Kidney (tissue), 13 donors: ENCODE measurements at regions not wholly inside any gene's neighbourhood (a gene's known extent, or its start where the extent isn't known, plus 50 kb on each side); places are given as distances from the start of the nearest gene placed in this dataset.

Experiments
- DNase-seq, 5 donors: peaks; one replicate each; pipeline ENCODE4 v3.0.0-alpha.2; 2013 to 2020
- FAIRE-seq: peaks from 2 replicates; lab custom pipeline; 2012; peaks lifted over from hg19 to GRCh38; lab: Jason Lieb, UNC
- H3K27ac ChIP-seq, 2 donors: one replicate each; pipeline ENCODE4 v1.7.0; 2013; ENCODE audit warnings: low read depth in 2 of 2, low read length in 2 of 2, inconsistent platforms in 1 of 2
- H3K27me3 ChIP-seq: one replicate; pipeline ENCODE4 v1.7.1; 2013; ENCODE audit warnings: low read length, inconsistent platforms; ENCODE audit not compliant: control insufficient read depth, insufficient read depth
- H3K36me3 ChIP-seq, 3 donors: one replicate each; pipeline versions ENCODE4 v1.7.0 to v1.7.1; 2013; ENCODE audit warnings: low read length in 3 of 3, control low read depth in 1 of 3, inconsistent platforms in 1 of 3; ENCODE audit not compliant: insufficient read depth in 3 of 3, control insufficient read depth in 2 of 3
- H3K4me1 ChIP-seq, 3 donors: one replicate each; pipeline versions ENCODE4 v1.7.0 to v1.7.1; 2013; ENCODE audit warnings: low read length in 3 of 3, inconsistent platforms in 1 of 3, low read depth in 1 of 3; ENCODE audit not compliant: control insufficient read depth in 2 of 3, insufficient read depth in 2 of 3
- H3K4me3 ChIP-seq, 3 donors: one replicate each; pipeline versions ENCODE4 v1.7.0 to v1.8.1; 2013; ENCODE audit warnings: low read length in 3 of 3, control low read depth in 1 of 3, inconsistent platforms in 1 of 3
- H3K9ac ChIP-seq, 3 donors: one replicate each; pipeline versions ENCODE4 v1.7.0 to v1.7.1; 2013; ENCODE audit warnings: low read length in 3 of 3, control low read depth in 1 of 3, inconsistent platforms in 1 of 3
- H3K9me3 ChIP-seq, 3 donors: one replicate each; pipeline versions ENCODE4 v1.7.0 to v1.7.1; 2013; ENCODE audit warnings: low read length in 3 of 3, control low read depth in 1 of 3, inconsistent platforms in 1 of 3; ENCODE audit not compliant: control insufficient read depth in 2 of 3, insufficient read depth in 1 of 3
- CTCF ChIP-seq: IDR thresholded peaks from 3 replicates; pipeline ENCODE4 v1.5.1; 2012; ENCODE audit warnings: mild to moderate bottlenecking, moderate library complexity, borderline replicate concordance; ENCODE audit not compliant: insufficient read depth; ENCODE audit errors: extremely low read depth
- intact Hi-C: fragments of 100-400 bp; cut with DNase I; formaldehyde crosslinking; loops from one replicate; pipeline ENCODE4 v1.11.1; 2022
- donor health status: control.
- donor health status: control.
- donor health status: control.
- donor health status: control.
- donor health status: control.
- donor health status: DM: yes; HTN: yes; CAD: no.
- donor health status: Normal renal cell carcinoma (clear cell type).

GRCh38 chr11:19526119-19526518 is 186.5 kb upstream of the NAV2 start:
- no peak for FAIRE-seq
- no peak for TF ChIP-seq CTCF

GRCh38 chr11:19525714-19526113 is 186.9 kb upstream of the NAV2 start:
- H3K4me3 ChIP-seq: no peak overlapping the region
- no peak overlapping the region for H3K9ac ChIP-seq
- no peak overlapping the region for H3K27ac ChIP-seq
- peaks cover 0 to 4% (median 0%) of the 10 kb centered on the region in 3 donors for H3K4me1 ChIP-seq
- no peaks in the 10 kb centered on the region for H3K36me3 ChIP-seq
- intact Hi-C loops: no loop called here
- FAIRE-seq (no peak), DNase-seq (no peak)
- no peaks in the 10 kb centered on the region for H3K9me3 ChIP-seq
- no peak for TF ChIP-seq CTCF
- H3K27me3 ChIP-seq: no peaks in the 10 kb centered on the region

More at GRCh38 chr11:19526119-19526518, 186.5 kb upstream of the NAV2 start:
- Histone ChIP-seq H3K4me1 (peaks cover 0 to 4% (median 0%) of the 10 kb centered on the region in 3 donors), H3K4me3 (no peak overlapping the region), H3K9me3 (no peaks in the 10 kb centered on the region), H3K36me3 (no peaks in the 10 kb centered on the region), H3K27me3 (no peaks in the 10 kb centered on the region), H3K9ac (no peak overlapping the region), H3K27ac (no peak overlapping the region)
- intact Hi-C loops: no loop called here
- no peak for DNase-seq

GRCh38 chr11:19525276-19525675 is 187.4 kb upstream of the NAV2 start:
- no peak for DNase-seq
- H3K4me3 ChIP-seq: no peak overlapping the region
- FAIRE-seq: no peak
- TF ChIP-seq CTCF: no peak
- peaks cover 0 to 4% (median 0%) of the 10 kb centered on the region in 3 donors for H3K4me1 ChIP-seq
- no peaks in the 10 kb centered on the region for H3K9me3 ChIP-seq
- no peaks in the 10 kb centered on the region for H3K27me3 ChIP-seq
- H3K27ac ChIP-seq: no peak overlapping the region
- no peak overlapping the region for H3K9ac ChIP-seq
- intact Hi-C loops: no loop called here
- H3K36me3 ChIP-seq: no peaks in the 10 kb centered on the region

GRCh38 chr11:19524171-19524671 is 188.4 kb upstream of the NAV2 start:
- TF ChIP-seq CTCF: no peak
- no peak overlapping the region for H3K9ac ChIP-seq
- H3K36me3 ChIP-seq: no peaks in the 10 kb centered on the region
- FAIRE-seq (no peak), DNase-seq (peak in 4 of 5 donors; percentile 14 to 77 (median 16))
- H3K27me3 ChIP-seq: no peaks in the 10 kb centered on the region
- H3K9me3 ChIP-seq: no peaks in the 10 kb centered on the region
- peaks cover 0 to 4% (median 0%) of the 10 kb centered on the region in 3 donors for H3K4me1 ChIP-seq
- intact Hi-C loops: no loop called here
- no peak overlapping the region for H3K4me3 ChIP-seq
- no peak overlapping the region for H3K27ac ChIP-seq
